H1 (cell line): ENCODE measurements at regions not wholly inside any gene's neighbourhood (a gene's known extent, or its start where the extent isn't known, plus 50 kb on each side); places are given as distances from the start of the nearest gene placed in this dataset.

Experiments used
- FOSL1 ChIP-seq: IDR thresholded peaks from 2 replicates; pipeline ENCODE4 v1.6.1; 2011; ENCODE audit warnings: mild to moderate bottlenecking, low read depth, low read length, moderate library complexity; ENCODE audit not compliant: insufficient read depth
- RNF2 ChIP-seq: fragments of 200-900, 300-1000 bp; sonication (generic); IDR thresholded peaks from 2 replicates; pipeline ENCODE4 v1.7.1; 2016; ENCODE audit warnings: borderline replicate concordance, low read depth, mild to moderate bottlenecking, antibody characterized with exemption, low read length; ENCODE audit not compliant: poor library complexity, severe bottlenecking; ENCODE audit errors: missing control alignments
- RXRA ChIP-seq: IDR thresholded peaks from 2 replicates; pipeline ENCODE4 v1.6.1; 2011; ENCODE audit warnings: low read depth, mild to moderate bottlenecking, low read length, moderate library complexity; ENCODE audit not compliant: insufficient read depth

GRCh38 chr3:28080716-28081115 lies 160.7 kb upstream of the CMC1 start (continued):
- TF ChIP-seq RNF2 (no peak), FOSL1 (no peak), RXRA (no peak)
